Lower leg skin (tissue), 3 donors: ENCODE measurements at regions not wholly inside any gene's neighbourhood (a gene's known extent, or its start where the extent isn't known, plus 50 kb on each side); places are given as distances from the start of the nearest gene placed in this dataset.

Experiments
- CTCF ChIP-seq, 3 donors: fragments of 450-650 bp; IDR thresholded peaks; one replicate each; pipeline ENCODE4 v1.5.1; 2016; ENCODE audit warnings: antibody characterized with exemption in 3 of 3, mild to moderate bottlenecking in 3 of 3, moderate library complexity in 2 of 3
- POLR2A ChIP-seq, 2 donors: fragments of 450-650 bp; IDR thresholded peaks; one replicate each; pipeline ENCODE4 v1.6.1; 2016 to 2017; ENCODE audit warnings: antibody characterized with exemption in 2 of 2, mild to moderate bottlenecking in 1 of 2, moderate library complexity in 1 of 2

GRCh38 chr16:6343157-6343556 lies 989.5 kb upstream of the RBFOX1 start:
- TF ChIP-seq CTCF (IDR thresholded peaks at IDR 0.05) (no peak), POLR2A (IDR thresholded peaks at IDR 0.05) (no peak)
